ENCODE measurements at regions not wholly inside any gene's neighbourhood (a gene's known extent, or its start where the extent isn't known, plus 50 kb on each side); places are given as distances from the start of the nearest gene placed in this dataset.

DNA sequence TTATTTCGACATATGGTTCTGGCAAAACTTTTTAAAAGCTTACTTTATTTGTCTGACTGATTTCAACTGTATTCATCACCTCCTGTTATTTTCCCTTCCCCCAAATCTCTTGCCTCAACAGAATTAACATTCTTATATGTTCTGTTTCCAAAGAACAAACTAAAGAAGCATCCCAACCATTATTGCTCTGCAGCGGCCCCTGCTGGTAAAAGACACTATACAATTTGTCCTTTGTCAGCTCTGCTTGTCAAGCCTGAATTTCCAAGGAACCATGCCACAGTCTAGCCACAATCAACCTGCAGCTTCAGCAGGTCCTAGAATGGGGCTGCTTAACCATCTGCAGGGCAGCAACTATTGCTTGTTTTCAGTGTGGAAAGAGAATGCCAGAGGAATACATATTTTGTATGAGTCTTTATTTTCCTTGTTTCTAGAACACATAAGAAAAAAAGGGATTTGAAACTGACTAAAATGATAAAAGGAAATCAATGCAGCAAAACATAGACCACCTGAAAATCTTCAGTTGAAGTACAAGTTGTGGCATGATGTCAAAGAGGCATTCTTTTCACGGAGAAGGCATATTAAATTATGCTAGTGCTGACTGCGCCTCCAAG is 845.3 kb downstream of the DIAPH3 start:
- TF ChIP-seq, protein P1, sequence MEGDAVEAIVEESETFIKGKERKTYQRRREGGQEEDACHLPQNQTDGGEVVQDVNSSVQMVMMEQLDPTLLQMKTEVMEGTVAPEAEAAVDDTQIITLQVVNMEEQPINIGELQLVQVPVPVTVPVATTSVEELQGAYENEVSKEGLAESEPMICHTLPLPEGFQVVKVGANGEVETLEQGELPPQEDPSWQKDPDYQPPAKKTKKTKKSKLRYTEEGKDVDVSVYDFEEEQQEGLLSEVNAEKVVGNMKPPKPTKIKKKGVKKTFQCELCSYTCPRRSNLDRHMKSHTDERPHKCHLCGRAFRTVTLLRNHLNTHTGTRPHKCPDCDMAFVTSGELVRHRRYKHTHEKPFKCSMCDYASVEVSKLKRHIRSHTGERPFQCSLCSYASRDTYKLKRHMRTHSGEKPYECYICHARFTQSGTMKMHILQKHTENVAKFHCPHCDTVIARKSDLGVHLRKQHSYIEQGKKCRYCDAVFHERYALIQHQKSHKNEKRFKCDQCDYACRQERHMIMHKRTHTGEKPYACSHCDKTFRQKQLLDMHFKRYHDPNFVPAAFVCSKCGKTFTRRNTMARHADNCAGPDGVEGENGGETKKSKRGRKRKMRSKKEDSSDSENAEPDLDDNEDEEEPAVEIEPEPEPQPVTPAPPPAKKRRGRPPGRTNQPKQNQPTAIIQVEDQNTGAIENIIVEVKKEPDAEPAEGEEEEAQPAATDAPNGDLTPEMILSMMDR (IDR thresholded peaks at IDR 0.05), result peak; percentile 14 to 46 (median 36)
- TF ChIP-seq POLR2A (IDR thresholded peaks at IDR 0.05), result no peak
